HG03565 (cell line): ENCODE measurements at regions not wholly inside any gene's neighbourhood (a gene's known extent, or its start where the extent isn't known, plus 50 kb on each side); places are given as distances from the start of the nearest gene placed in this dataset.
"Not testable (repeated sequence)": the region's sequence is repeated elsewhere in the genome, so short reads cannot be mapped to it uniquely, and the experiment has no call there.

Source experiments
- ATAC-seq: cut with Tn5 transposase; IDR thresholded peaks from one replicate; pipeline ENCODE4 v1.9.1; 2021; ENCODE audit warnings: mild to moderate bottlenecking, moderate library complexity; ENCODE audit not compliant: unreplicated experiment

- ATAC-seq: no peak
These were observed 1462.9 kb upstream of the RAG2 start for GRCh38 chr11:38060920-38061319.

DNA sequence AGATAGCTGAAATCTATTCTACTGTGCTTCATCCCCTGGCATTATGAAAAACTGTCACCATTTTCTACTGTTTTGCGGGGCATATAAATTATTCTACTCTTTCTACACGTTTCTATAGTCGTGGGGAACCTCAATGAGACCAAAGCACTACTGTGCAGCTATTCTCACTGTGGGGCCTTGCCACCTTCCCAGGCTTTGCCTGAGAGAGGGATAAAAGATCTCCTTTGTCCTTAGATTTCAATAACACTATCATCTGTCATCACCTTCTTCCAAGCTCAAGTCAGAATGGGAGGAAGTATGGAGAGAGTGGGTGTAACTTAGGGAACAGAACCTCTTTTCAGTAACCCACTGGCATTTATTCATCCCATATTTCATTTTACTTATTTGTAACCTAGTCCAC lies 1462.1 kb upstream of the RAG2 start:
- no peak for ATAC-seq

DNA sequence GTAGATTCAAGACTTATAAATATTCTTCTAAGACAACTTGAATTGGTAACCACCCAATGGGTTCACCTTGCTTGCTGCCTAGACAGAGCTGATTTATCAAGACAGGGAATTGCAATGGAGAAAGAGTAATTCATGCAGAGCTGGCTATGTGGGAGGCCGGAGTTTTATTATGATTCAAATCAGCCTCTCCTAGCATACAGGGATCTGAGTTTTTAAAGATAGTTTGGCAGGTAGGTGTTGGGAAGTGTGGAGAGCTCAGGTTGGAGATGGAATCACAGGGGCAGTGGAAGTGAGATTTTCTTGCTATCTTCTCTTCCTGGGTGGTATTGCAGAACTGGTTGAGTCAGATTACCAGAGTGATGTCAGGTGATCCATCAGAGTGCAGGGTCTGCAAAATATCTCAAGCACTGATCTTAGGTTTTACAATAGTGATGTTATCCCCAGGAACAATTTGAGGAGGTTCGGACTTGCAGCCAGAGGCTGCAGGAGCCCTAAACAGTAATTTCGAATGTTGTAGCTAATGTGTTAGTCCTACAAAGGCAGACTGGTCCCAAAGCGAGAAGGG lies 1448.6 kb upstream of the RAG2 start:
- no peak for ATAC-seq

DNA sequence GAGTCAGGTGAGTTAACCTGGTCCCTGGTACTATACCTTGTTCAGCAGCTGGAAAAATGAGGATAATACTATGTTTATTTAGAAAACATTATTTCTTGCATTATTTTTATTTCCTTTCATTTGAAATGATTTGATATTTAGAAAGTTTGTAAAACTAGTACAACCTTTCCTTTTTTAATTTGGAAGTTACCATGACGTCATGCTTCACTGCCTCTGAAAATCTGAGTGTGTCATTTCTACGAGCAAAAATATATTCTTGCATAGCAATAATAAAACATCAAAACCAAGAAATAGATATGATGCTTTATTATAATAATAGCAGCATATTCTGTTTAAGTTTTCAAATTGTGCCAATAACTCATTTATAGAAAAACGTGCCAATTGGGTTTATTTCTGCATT lies 1445.0 kb upstream of the RAG2 start:
- no peak for ATAC-seq

DNA sequence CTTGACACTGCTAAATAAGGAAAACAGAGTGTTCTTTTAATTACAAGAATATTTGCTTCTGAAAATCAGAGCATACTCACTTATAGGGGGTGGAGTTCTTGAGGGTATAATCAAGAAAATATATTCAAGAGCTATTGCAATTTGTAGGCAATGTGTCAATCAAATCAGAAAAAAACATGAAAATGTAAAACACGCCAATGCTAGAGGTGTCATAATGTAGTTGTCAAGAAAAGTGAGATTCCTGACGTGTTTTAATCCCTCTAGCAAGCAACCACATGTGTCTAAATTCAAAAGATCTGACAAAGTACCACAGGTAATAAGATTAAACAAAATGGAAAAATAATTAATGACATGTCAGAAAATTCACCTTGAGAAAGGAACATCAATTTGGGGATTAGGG lies 1440.7 kb upstream of the RAG2 start:
- no peak for ATAC-seq

- no peak for ATAC-seq
These were observed 1421.2 kb upstream of the RAG2 start for GRCh38 chr11:38019072-38019775.

DNA sequence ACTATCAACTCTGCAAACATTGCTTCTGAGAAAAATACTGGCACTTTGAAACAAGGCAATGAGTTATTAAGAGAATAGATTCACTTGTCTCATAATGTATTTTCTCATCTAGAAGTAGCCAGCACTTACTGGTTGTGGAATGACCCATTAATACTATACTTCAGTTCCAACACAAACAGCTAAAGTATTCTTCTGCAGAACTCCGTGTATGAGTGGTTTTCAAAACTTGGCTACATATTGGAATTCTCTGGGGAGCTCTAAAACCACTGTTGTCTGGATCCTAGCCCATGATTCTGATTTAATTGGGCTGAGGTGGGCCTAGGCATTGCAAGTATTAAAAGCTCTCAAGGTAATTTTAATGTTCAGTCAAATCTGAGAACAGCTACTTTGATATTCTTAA lies 1416.4 kb upstream of the RAG2 start:
- ATAC-seq: no peak

- ATAC-seq: no peak
These were observed 1415.1 kb upstream of the RAG2 start for GRCh38 chr11:38013157-38013556.

DNA sequence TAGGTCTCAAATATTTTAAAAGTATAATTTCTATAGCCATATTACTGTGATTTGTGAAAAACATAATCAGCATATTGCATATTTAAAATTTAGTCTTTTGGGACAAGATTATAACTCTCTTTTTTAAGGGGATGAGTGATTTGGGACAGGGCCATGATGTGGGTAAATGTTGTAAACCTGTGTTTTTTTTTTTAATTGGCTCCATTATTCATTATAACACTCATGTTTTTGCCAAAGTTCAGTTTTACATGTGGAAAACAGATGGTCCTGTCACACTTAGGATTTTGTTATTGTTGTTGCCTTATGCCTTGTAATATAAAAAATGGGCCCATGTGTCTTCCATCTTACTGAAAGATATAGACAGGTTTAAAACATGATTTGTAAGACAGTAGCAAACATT lies 1413.5 kb upstream of the RAG2 start:
- ATAC-seq: no peak

GRCh38 chr11:38009932-38010331 lies 1411.9 kb upstream of the RAG2 start:
- no peak for ATAC-seq

DNA sequence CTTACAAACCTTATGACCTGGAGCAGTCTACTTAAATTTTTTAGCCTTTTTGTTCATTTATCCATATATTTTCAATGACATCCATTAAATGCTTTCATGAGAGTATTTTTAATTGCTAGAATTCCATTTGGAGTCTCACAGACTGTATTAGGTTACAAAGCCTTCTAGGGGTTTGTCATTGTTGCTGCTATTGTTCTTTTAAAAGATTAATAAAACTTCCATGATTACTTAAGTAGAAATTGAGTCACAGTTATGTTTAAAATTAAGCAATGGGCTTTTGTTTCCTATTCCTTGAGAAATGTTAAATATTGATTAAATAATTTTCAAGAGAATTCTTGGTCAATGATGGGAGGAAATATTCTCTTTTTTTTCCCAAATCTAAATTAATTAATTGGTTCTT lies 1408.4 kb upstream of the RAG2 start:
- ATAC-seq: no peak

GRCh38 chr11:38005597-38005996 lies 1407.6 kb upstream of the RAG2 start:
- ATAC-seq: no peak

- ATAC-seq: no peak
These were observed 1401.1 kb upstream of the RAG2 start for GRCh38 chr11:37999171-37999570.

DNA sequence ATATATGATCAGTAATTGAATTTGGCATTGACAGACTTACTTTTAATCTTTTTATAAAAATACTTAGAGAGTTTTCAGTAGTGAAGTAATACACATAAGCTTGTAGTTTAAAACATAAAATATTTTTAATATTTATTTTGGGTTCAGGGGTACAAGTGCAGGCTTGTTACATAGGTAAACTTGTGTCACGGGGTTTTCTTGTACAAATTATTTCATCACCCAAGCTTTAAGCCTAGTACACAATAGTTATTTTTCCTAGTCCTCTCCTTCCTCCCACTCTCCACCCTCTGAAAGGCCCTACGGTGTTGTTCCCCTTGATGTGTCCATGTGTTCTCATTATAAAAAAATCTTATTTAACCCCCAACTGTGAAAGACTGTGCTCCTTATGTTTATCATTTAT lies 1397.8 kb upstream of the RAG2 start:
- ATAC-seq: no peak

GRCh38 chr11:37988031-37988430 lies 1390.0 kb upstream of the RAG2 start:
- no peak for ATAC-seq

DNA sequence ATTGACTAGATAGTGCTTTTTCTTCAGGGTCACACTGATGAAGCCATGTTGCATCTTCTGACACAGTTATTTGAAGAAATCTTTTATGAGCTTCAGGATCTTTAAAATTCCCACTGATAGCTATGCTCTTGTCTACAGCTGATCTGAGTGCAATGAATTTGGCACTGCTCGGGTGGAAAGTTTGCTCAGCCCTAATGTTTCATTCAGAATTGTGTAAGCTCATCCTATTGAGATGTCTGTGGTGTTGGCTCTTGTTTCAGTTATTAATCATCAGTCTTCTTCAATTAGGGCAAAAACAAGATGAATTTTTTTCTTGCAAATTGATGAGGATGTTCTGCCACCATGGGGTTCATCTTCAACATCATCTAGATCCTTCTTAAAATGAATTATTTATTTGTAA lies 1387.0 kb upstream of the RAG2 start:
- ATAC-seq: no peak

- no peak for ATAC-seq
These were observed 1380.6 kb upstream of the RAG2 start for GRCh38 chr11:37978647-37979046.

- no peak for ATAC-seq
These were observed 1375.9 kb upstream of the RAG2 start for GRCh38 chr11:37973941-37974340.

GRCh38 chr11:37972691-37973090 lies 1374.7 kb upstream of the RAG2 start:
- no peak for ATAC-seq

DNA sequence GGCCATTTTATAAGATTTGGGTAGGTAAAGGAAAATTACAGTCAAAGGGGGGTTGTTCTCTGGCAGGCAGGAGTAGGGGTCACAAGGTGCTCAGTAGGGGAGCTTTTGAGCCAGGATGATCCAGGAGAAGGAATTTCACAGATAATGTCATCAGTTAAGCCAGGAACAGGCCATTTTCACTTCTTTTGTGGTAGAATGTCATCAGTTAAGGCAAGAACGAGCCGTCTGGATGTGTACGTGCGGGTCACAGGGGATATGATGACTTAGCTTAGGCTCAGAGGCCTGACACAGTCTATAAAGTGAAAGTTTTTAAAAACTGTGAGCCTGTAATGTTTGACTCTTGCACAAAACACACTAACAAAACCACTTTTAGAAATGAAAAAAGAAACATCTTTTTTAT lies 1371.3 kb upstream of the RAG2 start:
- not testable (repeated sequence) for ATAC-seq

DNA sequence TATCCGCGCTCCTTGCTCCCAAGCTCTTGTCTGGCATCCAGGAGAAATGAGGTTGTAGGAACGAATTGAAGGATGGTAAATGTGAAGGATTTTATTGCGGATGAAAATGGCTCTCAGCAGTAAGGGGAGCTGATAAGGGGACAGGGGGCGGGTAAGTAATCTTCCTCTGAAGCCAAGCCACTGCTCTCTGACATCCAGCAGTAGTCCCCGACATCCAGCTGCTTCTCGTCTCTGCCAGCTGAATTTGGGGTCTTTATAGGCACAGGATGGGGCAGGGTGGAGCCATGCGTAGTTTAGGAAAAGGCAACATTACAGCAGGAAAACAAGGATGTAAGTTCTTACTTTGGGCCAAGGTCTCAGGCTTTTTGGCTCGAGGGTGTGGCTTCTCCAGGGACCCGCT lies 1370.1 kb upstream of the RAG2 start:
- no peak for ATAC-seq

- no peak for ATAC-seq
These were observed 1369.6 kb upstream of the RAG2 start for GRCh38 chr11:37967635-37968034.

GRCh38 chr11:37963440-37963839 lies 1365.4 kb upstream of the RAG2 start:
- no peak for ATAC-seq
